Activated B cell treated with CpG ODN at 0.5 μM for 24 hours (primary cell): ENCODE measurements at regions not wholly inside any gene's neighbourhood (a gene's known extent, or its start where the extent isn't known, plus 50 kb on each side); places are given as distances from the start of the nearest gene placed in this dataset.

Source experiments
- ATAC-seq: fragments of 200-7000 bp; cut with Tn5 transposase; one replicate; pipeline ENCODE4 v1.10.0; 2021; ENCODE audit warnings: low read depth, mild to moderate bottlenecking, moderate library complexity
- CTCF ChIA-PET: fragments of 350-600 bp; sonication (Branson Sonifier 250); formaldehyde crosslinking; loops from one replicate; lab custom pipeline; 2021; ENCODE audit warnings: antibody characterized with exemption; lab: Charles Lee
- POLR2A ChIA-PET: fragments of 350-600 bp; sonication (Branson Sonifier 250); formaldehyde crosslinking; loops from one replicate; lab custom pipeline; 2021; ENCODE audit warnings: antibody characterized with exemption; lab: Charles Lee
- DNase-seq: peaks from one replicate; pipeline ENCODE4 v3.0.0; 2022
- H3K27ac Mint-ChIP-seq: one replicate; pipeline ENCODE4 v1.8.0; 2020; ENCODE audit warnings: mixed read lengths
- H3K27me3 Mint-ChIP-seq: one replicate; pipeline ENCODE4 v1.8.0; 2021; ENCODE audit warnings: mixed read lengths
- H3K36me3 Mint-ChIP-seq: one replicate; pipeline ENCODE4 v1.8.0; 2021; ENCODE audit warnings: low read depth, mixed read lengths
- H3K4me1 Mint-ChIP-seq: one replicate; pipeline ENCODE4 v1.8.0; 2021; ENCODE audit warnings: mixed read lengths
- H3K4me3 Mint-ChIP-seq: one replicate; pipeline ENCODE4 v1.8.0; 2020; ENCODE audit warnings: mild to moderate bottlenecking, mixed read lengths
- H3K9me3 Mint-ChIP-seq: one replicate; pipeline ENCODE4 v1.8.0; 2020; ENCODE audit warnings: mixed read lengths
- intact Hi-C: fragments of 100-400 bp; cut with micrococcal nuclease; formaldehyde crosslinking; loops from one replicate; pipeline ENCODE4 v1.15.1; 2024
- TF ChIP-seq, protein P1 (sequence below): fragments of 200-600 bp; IDR thresholded peaks from one replicate; pipeline ENCODE4 v1.8.0; 2022; ENCODE audit warnings: antibody characterized with exemption, mild to moderate bottlenecking

DNA sequence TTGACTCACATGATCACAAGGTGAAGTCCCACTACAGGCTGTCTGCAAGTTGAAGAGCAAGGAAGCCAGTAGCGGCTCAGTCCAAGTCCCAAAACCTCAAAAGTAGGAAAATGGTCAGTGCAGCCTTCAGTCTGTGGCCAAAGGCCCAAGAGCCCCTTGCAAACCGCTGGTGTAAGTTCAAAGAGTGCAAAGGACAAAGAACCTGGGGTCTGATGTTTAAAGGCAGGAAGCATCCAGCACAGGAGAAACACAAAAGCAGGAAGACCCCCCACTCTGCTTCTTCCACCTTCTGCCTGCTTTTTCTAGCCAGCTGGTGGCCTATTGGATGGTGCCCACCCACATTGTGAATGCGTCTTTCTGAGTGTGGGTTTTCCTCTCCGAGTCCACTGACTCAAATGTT is 2222.6 kb downstream of the MRPL39 start:
- H3K27me3 Mint-ChIP-seq, result no peaks in the 10 kb centered on the region
- CTCF ChIA-PET, result no interaction called here
- H3K27ac Mint-ChIP-seq, result no peak overlapping the region
- intact Hi-C loops, result no loop called here
- TF ChIP-seq, protein P1, sequence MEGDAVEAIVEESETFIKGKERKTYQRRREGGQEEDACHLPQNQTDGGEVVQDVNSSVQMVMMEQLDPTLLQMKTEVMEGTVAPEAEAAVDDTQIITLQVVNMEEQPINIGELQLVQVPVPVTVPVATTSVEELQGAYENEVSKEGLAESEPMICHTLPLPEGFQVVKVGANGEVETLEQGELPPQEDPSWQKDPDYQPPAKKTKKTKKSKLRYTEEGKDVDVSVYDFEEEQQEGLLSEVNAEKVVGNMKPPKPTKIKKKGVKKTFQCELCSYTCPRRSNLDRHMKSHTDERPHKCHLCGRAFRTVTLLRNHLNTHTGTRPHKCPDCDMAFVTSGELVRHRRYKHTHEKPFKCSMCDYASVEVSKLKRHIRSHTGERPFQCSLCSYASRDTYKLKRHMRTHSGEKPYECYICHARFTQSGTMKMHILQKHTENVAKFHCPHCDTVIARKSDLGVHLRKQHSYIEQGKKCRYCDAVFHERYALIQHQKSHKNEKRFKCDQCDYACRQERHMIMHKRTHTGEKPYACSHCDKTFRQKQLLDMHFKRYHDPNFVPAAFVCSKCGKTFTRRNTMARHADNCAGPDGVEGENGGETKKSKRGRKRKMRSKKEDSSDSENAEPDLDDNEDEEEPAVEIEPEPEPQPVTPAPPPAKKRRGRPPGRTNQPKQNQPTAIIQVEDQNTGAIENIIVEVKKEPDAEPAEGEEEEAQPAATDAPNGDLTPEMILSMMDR, result no peak
- H3K4me1 Mint-ChIP-seq, result no peaks in the 10 kb centered on the region
- POLR2A ChIA-PET, result no interaction called here
- H3K9me3 Mint-ChIP-seq, result peaks cover 2% of the 10 kb centered on the region
- H3K4me3 Mint-ChIP-seq, result no peak overlapping the region
- DNase-seq, result no peak
- ATAC-seq, result no peak
- no peaks in the 10 kb centered on the region for H3K36me3 Mint-ChIP-seq

DNA sequence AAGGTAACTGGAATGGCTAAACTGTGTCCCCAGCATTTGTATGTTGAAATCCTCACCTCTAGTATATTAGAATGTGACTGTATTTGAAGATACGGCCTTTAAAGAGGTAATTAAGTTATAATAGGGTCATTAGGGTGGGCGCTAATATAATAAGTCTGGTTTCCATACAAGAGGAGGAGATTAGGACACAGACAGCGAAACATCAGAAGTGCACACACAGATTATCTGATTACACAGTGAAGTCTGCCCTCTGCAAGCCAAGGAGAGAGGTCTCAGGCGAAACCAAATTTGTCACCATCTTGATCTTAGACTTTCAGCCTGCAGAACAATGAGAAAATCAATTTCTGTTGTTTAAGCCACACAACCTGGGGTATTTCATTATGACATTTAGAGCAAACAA is 2233.1 kb downstream of the MRPL39 start:
- ATAC-seq (no peak), DNase-seq (no peak)
- Mint-ChIP-seq H3K4me3 (no peak overlapping the region), H3K27me3 (no peaks in the 10 kb centered on the region), H3K27ac (no peak overlapping the region), H3K36me3 (no peaks in the 10 kb centered on the region), H3K4me1 (no peaks in the 10 kb centered on the region), H3K9me3 (no peaks in the 10 kb centered on the region)
- ChIA-PET CTCF (no interaction called here), POLR2A (no interaction called here)
- TF ChIP-seq, protein P1, result no peak
- intact Hi-C loops, result no loop called here

DNA sequence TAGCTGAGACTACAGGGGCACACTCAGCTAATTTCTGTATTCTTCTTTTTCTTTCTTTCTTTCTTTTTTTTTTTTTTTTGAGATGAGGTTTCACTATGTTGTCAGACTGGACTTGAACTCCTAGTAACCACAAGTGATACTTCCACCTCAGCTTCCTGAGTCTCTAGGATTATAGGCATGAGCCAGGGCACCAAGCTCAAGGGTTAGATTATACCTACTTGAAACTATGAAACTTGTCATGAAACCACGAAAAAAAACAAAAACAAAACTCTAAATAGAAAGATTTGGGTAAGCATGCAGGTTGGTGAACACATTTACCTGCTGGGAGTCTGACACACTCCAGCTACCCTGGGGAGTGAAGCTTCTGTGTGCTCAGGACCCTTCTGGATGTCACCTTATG is 2250.4 kb downstream of the MRPL39 start:
- ChIA-PET POLR2A (no interaction called here), CTCF (no interaction called here)
- TF ChIP-seq, protein P1, result no peak
- H3K36me3 Mint-ChIP-seq, result no peaks in the 10 kb centered on the region
- no peak overlapping the region for H3K4me3 Mint-ChIP-seq
- ATAC-seq, result no peak
- H3K9me3 Mint-ChIP-seq, result peaks cover 6% of the 10 kb centered on the region
- DNase-seq, result no peak
- H3K27me3 Mint-ChIP-seq, result no peaks in the 10 kb centered on the region
- intact Hi-C loops, result no loop called here
- no peak overlapping the region for H3K27ac Mint-ChIP-seq
- no peaks in the 10 kb centered on the region for H3K4me1 Mint-ChIP-seq

DNA sequence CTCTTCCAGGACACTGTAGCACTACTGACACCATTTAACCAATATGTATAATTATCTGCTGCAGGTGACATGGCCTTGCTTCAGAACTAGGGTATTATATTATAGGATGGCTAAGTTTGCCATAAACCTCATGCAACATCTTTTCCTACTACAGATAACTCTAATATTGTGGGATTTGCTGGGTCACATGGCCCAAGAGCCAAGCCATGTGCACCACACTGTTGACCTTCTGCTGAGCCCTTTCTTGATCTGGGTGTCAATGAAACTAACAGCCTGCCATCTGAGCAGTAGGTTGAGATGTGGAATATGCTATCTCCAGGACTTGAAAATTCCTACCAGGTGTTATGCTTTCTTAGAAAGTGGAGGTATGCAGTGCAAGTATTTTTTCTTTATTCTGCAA is 2291.1 kb downstream of the MRPL39 start:
- no peaks in the 10 kb centered on the region for H3K36me3 Mint-ChIP-seq
- no peak overlapping the region for H3K27ac Mint-ChIP-seq
- H3K27me3 Mint-ChIP-seq, result no peaks in the 10 kb centered on the region
- CTCF ChIA-PET, result no interaction called here
- H3K4me1 Mint-ChIP-seq, result no peaks in the 10 kb centered on the region
- DNase-seq (no peak), ATAC-seq (no peak)
- POLR2A ChIA-PET, result no interaction called here
- H3K9me3 Mint-ChIP-seq, result no peaks in the 10 kb centered on the region
- no peak overlapping the region for H3K4me3 Mint-ChIP-seq
- TF ChIP-seq, protein P1, result no peak
- intact Hi-C loops, result no loop called here

DNA sequence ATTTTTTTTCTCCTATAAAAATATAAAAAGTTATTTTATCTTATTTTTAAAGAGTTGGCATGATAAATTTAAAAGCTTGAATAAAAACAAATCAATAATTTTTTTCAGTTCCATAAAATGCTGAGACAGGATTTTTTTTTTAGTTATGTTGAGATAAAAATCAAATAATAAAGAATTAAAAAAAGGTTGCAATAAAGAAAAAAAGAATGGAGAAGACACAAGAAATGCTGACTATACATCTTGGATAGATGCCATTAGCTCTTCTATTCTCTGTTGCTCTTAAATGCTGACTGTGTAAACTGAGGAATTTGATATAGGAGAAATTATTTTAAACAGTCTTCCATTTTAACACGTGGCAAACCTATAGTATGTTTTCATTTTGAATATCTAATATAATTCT is 2298.5 kb downstream of the MRPL39 start:
- Mint-ChIP-seq H3K4me1 (no peaks in the 10 kb centered on the region), H3K27me3 (no peaks in the 10 kb centered on the region), H3K4me3 (no peak overlapping the region), H3K9me3 (no peaks in the 10 kb centered on the region), H3K27ac (no peak overlapping the region), H3K36me3 (no peaks in the 10 kb centered on the region)
- ATAC-seq (no peak), DNase-seq (no peak)
- ChIA-PET POLR2A (no interaction called here), CTCF (no interaction called here)
- TF ChIP-seq, protein P1, result no peak
- intact Hi-C loops, result no loop called here
